ENCODE measurements at regions not wholly inside any gene's neighbourhood (a gene's known extent, or its start where the extent isn't known, plus 50 kb on each side); places are given as distances from the start of the nearest gene placed in this dataset.
A peak's percentile ranks its signal among the peaks of the same experiment; 100 is the strongest.

DNA sequence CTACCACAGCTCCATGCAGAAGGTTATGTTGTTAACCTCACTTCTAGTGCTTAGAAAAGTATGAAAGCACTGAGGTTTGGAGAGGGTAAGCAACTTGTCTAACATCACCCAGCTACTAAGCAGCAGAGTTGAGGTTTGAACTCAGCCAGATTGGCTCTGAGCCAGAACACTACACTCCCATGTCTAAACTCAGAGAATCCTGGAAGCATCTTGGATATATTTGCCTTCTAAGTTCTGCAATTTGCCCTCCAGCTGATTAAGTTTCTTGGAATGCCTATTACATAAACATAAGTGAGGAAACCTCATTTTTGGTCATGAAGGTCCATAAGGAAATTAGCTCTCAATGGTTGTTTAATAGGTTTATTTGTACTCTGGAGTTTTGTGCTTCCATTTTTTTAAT lies 78.1 kb upstream of the PHYHIPL start:
- no peaks in the 10 kb centered on the region for H3K36me3 ChIP-seq
- peak overlapping the region in 1 of 2 donors; percentile 5 for H3K27ac ChIP-seq
- no peaks in the 10 kb centered on the region for H3K27me3 ChIP-seq
- intact Hi-C loops (cut with DNase I), result no loop called here
- peak; percentile 55 for ATAC-seq
- peak in 2 of 4 donors; percentile 64 to 65 for DNase-seq
- no peak for TF ChIP-seq CTCF (IDR thresholded peaks at IDR 0.05)
- H3K4me1 ChIP-seq, result no peaks in the 10 kb centered on the region
- no peak overlapping the region for H3K4me3 ChIP-seq
- H3K9me3 ChIP-seq, result no peaks in the 10 kb centered on the region

DNA sequence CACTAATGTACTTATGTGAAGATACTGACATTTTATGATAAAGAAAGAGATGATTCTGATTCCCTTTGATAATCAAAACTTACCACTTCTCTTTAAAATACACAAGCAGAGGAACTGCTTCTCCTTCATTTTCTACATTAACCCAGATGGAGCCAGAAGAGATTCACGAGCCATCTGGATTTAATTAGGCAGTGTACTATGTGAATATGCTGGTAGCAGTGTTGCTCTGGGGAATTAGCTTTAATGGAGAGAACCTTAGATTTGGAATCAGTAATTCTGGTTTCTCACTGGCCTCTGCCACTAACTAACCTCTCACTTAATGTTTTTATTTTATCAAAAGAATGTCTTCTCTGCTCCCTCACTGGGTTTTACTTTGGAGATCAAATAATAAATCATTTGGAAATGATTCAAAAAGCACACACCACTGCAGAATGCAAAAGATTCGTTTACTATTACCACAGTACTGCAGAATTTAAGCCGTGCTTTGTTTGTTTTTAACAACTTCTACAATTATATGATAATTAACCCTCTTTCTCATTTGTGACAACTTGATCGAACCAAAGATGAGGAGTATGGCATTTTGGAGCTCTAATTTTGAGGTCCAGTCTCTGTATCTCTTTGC lies 77.5 kb upstream of the PHYHIPL start:
- intact Hi-C loops (cut with DNase I), result no loop called here
- no peak overlapping the region for H3K4me3 ChIP-seq
- H3K9me3 ChIP-seq, result no peaks in the 10 kb centered on the region
- H3K27ac ChIP-seq, result peak overlapping the region in 1 of 2 donors; percentile 5
- peak in 2 of 4 donors; percentile 28 to 41 for DNase-seq
- no peaks in the 10 kb centered on the region for H3K36me3 ChIP-seq
- ATAC-seq, result no peak
- no peaks in the 10 kb centered on the region for H3K27me3 ChIP-seq
- H3K4me1 ChIP-seq, result no peaks in the 10 kb centered on the region
- TF ChIP-seq CTCF (IDR thresholded peaks at IDR 0.05), result no peak

DNA sequence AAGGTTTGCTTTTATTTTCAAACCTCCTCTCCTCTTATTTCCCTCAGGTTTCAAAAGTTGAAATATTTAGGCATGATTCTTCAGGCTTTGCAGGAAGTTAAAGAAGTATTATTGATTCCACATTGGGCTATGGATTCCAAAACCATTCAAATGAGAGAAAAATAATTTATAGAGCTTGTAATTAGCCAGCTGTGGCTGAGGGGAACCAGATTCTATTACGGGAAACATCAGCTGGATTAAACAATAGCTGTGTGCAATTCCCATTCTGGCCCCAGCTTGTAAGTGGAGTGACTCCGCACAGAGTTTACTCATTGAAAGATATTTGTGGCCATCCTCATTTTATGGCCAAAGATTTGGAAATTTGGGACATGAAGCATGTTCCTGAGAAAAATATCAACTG lies 77.0 kb upstream of the PHYHIPL start:
- ATAC-seq (peak; percentile 38), DNase-seq (peak in 2 of 4 donors; percentile 44 to 52)
- TF ChIP-seq CTCF (IDR thresholded peaks at IDR 0.05), result no peak
- no peaks in the 10 kb centered on the region for H3K36me3 ChIP-seq
- intact Hi-C loops (cut with DNase I), result no loop called here
- H3K9me3 ChIP-seq, result no peaks in the 10 kb centered on the region
- H3K27ac ChIP-seq, result peak overlapping the region in 1 of 2 donors; percentile 5
- no peaks in the 10 kb centered on the region for H3K27me3 ChIP-seq
- no peak overlapping the region for H3K4me3 ChIP-seq
- H3K4me1 ChIP-seq, result no peaks in the 10 kb centered on the region

DNA sequence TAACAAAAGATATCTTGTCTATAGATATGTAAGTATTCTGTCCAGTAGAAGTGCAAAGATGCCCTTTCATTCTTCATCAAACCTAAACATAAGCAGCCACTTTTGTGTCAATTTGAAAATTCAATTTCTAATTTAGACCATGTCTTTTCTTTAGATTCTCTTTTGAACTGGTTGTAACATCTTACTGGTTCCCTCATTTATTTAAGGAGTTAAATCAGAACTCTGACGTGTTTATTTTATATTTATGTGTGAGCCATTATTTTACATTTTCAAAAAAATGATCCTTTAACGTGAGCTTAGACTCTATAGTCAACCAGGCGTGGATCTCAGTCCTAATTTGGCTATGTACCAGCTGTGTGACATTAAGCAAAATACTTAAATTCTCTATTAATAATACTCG lies 74.0 kb upstream of the PHYHIPL start:
- Histone ChIP-seq H3K27me3 (no peaks in the 10 kb centered on the region), H3K9me3 (no peaks in the 10 kb centered on the region), H3K4me3 (no peak overlapping the region), H3K4me1 (no peaks in the 10 kb centered on the region), H3K27ac (no peak overlapping the region), H3K36me3 (no peaks in the 10 kb centered on the region)
- intact Hi-C loops (cut with DNase I), result no loop called here
- DNase-seq, result no peak
- no peak for ATAC-seq
- no peak for TF ChIP-seq CTCF (IDR thresholded peaks at IDR 0.05)

DNA sequence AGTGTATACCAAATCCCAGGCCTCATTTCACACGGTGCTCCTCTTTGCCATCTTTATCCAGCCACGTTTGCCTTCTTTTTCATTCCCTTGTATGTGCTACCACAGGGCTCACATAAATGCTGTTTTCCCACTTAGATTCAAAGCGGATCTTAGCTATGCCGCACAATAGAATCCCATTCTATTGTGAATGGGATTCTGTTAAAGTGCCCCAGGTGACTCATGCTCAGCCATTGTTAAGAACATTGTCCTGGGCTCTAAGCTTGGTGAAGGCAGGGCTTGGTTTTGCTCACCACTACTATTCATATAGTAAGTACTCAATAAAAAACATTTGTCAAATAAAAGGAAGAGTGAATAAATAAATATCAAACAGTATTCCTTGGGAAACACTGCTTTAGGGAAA lies 72.3 kb upstream of the PHYHIPL start:
- TF ChIP-seq CTCF (IDR thresholded peaks at IDR 0.05), result no peak
- intact Hi-C loops (cut with DNase I), result no loop called here
- Histone ChIP-seq H3K4me1 (no peaks in the 10 kb centered on the region), H3K4me3 (no peak overlapping the region), H3K27me3 (no peaks in the 10 kb centered on the region), H3K27ac (no peak overlapping the region), H3K36me3 (no peaks in the 10 kb centered on the region), H3K9me3 (no peaks in the 10 kb centered on the region)
- DNase-seq, result no peak
- ATAC-seq, result no peak

All from left lung (tissue), 4 donors.